Neural cell (in vitro differentiated cells): ENCODE measurements at regions not wholly inside any gene's neighbourhood (a gene's known extent, or its start where the extent isn't known, plus 50 kb on each side); places are given as distances from the start of the nearest gene placed in this dataset.

ENCODE experiments used
- H2AFZ ChIP-seq: fragments of 200-600, 300-800 bp; sonication (generic), shearing (Covaris generic); 2 replicates; pipeline ENCODE4 v1.6.0; 2014; ENCODE audit warnings: low read depth, mild to moderate bottlenecking, antibody characterized with exemption, low read length, moderate library complexity
- H3F3A ChIP-seq: fragments of 200-600 bp; shearing (Covaris generic); 2 replicates; pipeline ENCODE4 v1.6.1; 2016; ENCODE audit warnings: mild to moderate bottlenecking, moderate library complexity, mixed read lengths, antibody characterized with exemption, low read length; ENCODE audit not compliant: insufficient read depth, poor library complexity, severe bottlenecking
- H3K27ac ChIP-seq: fragments of 200-600, 300-800 bp; sonication (generic), shearing (Covaris generic); 2 replicates; pipeline ENCODE4 v1.5.1; 2014; ENCODE audit warnings: mild to moderate bottlenecking, low read length, moderate library complexity
- H3K27me3 ChIP-seq: fragments of 300-800, 200-600 bp; sonication (generic), shearing (Covaris generic); 2 replicates; pipeline ENCODE4 v1.6.0; 2014; ENCODE audit warnings: mild to moderate bottlenecking, low read depth, low read length, moderate library complexity; ENCODE audit not compliant: insufficient read depth
- H3K36me3 ChIP-seq: fragments of 300-800, 200-600 bp; sonication (generic), shearing (Covaris generic); 2 replicates; pipeline ENCODE4 v1.5.1; 2014; ENCODE audit warnings: mild to moderate bottlenecking, antibody characterized with exemption, low read length, moderate library complexity; ENCODE audit not compliant: insufficient read depth
- H3K4me2 ChIP-seq: fragments of 300-800, 200-600 bp; sonication (generic), shearing (Covaris generic); 2 replicates; pipeline ENCODE4 v1.6.0; 2014; ENCODE audit warnings: mild to moderate bottlenecking, low read length
- H3K4me3 ChIP-seq: fragments of 300-800, 200-600 bp; sonication (generic), shearing (Covaris generic); 2 replicates; pipeline ENCODE4 v1.5.1; 2014; ENCODE audit warnings: mild to moderate bottlenecking, low read length, moderate library complexity
- H3K79me2 ChIP-seq: fragments of 200-600 bp; shearing (Covaris generic); replicated peaks from 2 replicates; pipeline ENCODE4 v1.6.0; 2014; ENCODE audit warnings: mild to moderate bottlenecking, low read length, moderate library complexity; ENCODE audit not compliant: insufficient read depth
- H3K9ac ChIP-seq: fragments of 300-800, 200-600 bp; sonication (generic), shearing (Covaris generic); 2 replicates; pipeline ENCODE4 v1.6.1; 2016; ENCODE audit warnings: mild to moderate bottlenecking, low read length, mixed read lengths
- H3K9me2 ChIP-seq: fragments of 200-600 bp; shearing (Covaris generic); 2 replicates; pipeline ENCODE4 v1.6.1; 2016; ENCODE audit warnings: mild to moderate bottlenecking, low read length, mixed read lengths; ENCODE audit not compliant: insufficient read depth
- H3K9me3 ChIP-seq: fragments of 200-600, 300-800 bp; sonication (generic), shearing (Covaris generic); 2 replicates; pipeline ENCODE4 v1.6.1; 2016; ENCODE audit warnings: mild to moderate bottlenecking, mixed run types, low read length, moderate library complexity, mixed read lengths
- H4K20me1 ChIP-seq: fragments of 200-600 bp; shearing (Covaris generic); 2 replicates; pipeline ENCODE4 v1.6.1; 2016; ENCODE audit warnings: mild to moderate bottlenecking, mixed run types; ENCODE audit not compliant: insufficient read depth
- CTCF ChIP-seq: fragments of 450-650 bp; IDR thresholded peaks from 2 replicates; pipeline ENCODE4 v1.5.1; 2014; ENCODE audit warnings: antibody characterized with exemption, mild to moderate bottlenecking, moderate library complexity; ENCODE audit not compliant: poor library complexity, severe bottlenecking
- EP300 ChIP-seq: fragments of 450-650 bp; conservative IDR thresholded peaks from 2 replicates; pipeline ENCODE4 v1.6.1; 2014; ENCODE audit warnings: antibody characterized with exemption, mild to moderate bottlenecking, moderate library complexity; ENCODE audit not compliant: poor library complexity, severe bottlenecking
- EZH2 ChIP-seq: fragments of 200-600, 300-800 bp; shearing (Covaris generic), sonication (generic); IDR thresholded peaks from 2 replicates; pipeline ENCODE4 v1.6.1; 2014; ENCODE audit warnings: antibody characterized with exemption, low read length, borderline replicate concordance, mild to moderate bottlenecking; ENCODE audit not compliant: insufficient read depth, poor library complexity, severe bottlenecking
- MXI1 ChIP-seq: fragments of 450-650 bp; conservative IDR thresholded peaks from 2 replicates; pipeline ENCODE4 v1.6.1; 2014; ENCODE audit warnings: antibody characterized with exemption, mild to moderate bottlenecking; ENCODE audit not compliant: poor library complexity, severe bottlenecking
- POLR2AphosphoS5 ChIP-seq: IDR thresholded peaks from 2 replicates; pipeline ENCODE4 v1.6.1; 2012
- RAD21 ChIP-seq: fragments of 450-650 bp; conservative IDR thresholded peaks from 2 replicates; pipeline ENCODE4 v1.6.1; 2014; ENCODE audit warnings: antibody characterized with exemption, mild to moderate bottlenecking, moderate library complexity
- SMC3 ChIP-seq: fragments of 450-650 bp; conservative IDR thresholded peaks from 2 replicates; pipeline ENCODE4 v1.6.1; 2014; ENCODE audit warnings: antibody characterized with exemption, mild to moderate bottlenecking, moderate library complexity; ENCODE audit not compliant: poor library complexity
- TAF1 ChIP-seq: IDR thresholded peaks from 2 replicates; pipeline ENCODE4 v1.6.1; 2012; ENCODE audit warnings: low read depth
- TF ChIP-seq, protein P1 (sequence below): IDR thresholded peaks from 2 replicates; pipeline ENCODE4 v1.6.1; 2012; ENCODE audit warnings: borderline replicate concordance

- Histone ChIP-seq H3K36me3 (no peaks in the 10 kb centered on the region), H3K4me2 (no peak overlapping the region), H3K9me3 (no peaks in the 10 kb centered on the region), H3K4me3 (no peak overlapping the region), H3F3A (no peaks in the 10 kb centered on the region), H3K9ac (no peak overlapping the region), H3K27ac (no peak overlapping the region), H3K9me2 (no peaks in the 10 kb centered on the region), H4K20me1 (no peaks in the 10 kb centered on the region), H3K27me3 (no peaks in the 10 kb centered on the region), H2AFZ (no peak overlapping the region), H3K79me2 (no peaks in the 10 kb centered on the region)
- no peak for TF ChIP-seq EZH2
- TF ChIP-seq SMC3 = no peak
- TF ChIP-seq CTCF = no peak
- TF ChIP-seq MXI1 = no peak
- TF ChIP-seq EP300 = no peak
- TF ChIP-seq RAD21 = no peak
- TF ChIP-seq TAF1 = no peak
These were observed 112.3 kb upstream of the CST7 start for GRCh38 chr20:24836661-24837299.

DNA sequence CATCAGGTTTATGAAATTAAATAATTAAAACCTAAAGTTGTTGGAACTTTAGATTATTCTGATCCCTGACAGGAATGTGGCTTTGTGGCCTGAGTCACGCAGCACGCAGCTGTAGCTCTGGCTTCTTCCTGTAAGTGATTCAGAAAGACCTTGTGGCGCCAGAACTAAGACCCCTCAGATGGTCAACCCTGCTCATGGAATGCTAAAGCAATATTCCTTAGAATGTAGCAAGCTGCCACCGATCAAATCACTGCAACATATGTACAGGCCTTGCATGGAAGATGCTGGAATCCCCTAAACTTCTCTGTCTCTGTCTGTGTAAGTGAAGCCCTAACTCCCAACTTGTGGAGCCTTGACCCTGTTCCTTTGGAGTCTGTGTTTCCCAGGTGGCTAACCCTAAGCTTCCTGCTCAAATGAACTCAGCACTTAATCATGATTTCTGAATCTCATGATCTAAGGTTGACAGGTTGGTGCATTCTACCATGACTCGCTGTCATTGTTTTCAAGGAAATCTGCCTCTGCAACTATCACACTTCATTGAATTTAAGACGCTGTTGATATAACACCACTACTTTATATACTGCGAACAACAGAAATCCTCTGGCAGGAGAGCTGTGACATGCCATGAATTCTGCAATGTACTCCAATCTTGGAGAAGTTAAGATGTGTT is 111.2 kb upstream of the CST7 start:
- H3K9me2 ChIP-seq = no peaks in the 10 kb centered on the region
- H3F3A ChIP-seq = no peaks in the 10 kb centered on the region
- no peak overlapping the region for H3K27ac ChIP-seq
- no peaks in the 10 kb centered on the region for H3K27me3 ChIP-seq
- no peak overlapping the region for H3K4me3 ChIP-seq
- H3K79me2 ChIP-seq = no peaks in the 10 kb centered on the region
- no peak overlapping the region for H3K9ac ChIP-seq
- H4K20me1 ChIP-seq = no peaks in the 10 kb centered on the region
- no peaks in the 10 kb centered on the region for H3K36me3 ChIP-seq
- no peak overlapping the region for H2AFZ ChIP-seq
- H3K4me2 ChIP-seq = no peak overlapping the region
- peak; percentile 91 for TF ChIP-seq EP300
- TF ChIP-seq MXI1 = no peak
- TF ChIP-seq POLR2AphosphoS5 = peak; percentile 67
- no peaks in the 10 kb centered on the region for H3K9me3 ChIP-seq

DNA sequence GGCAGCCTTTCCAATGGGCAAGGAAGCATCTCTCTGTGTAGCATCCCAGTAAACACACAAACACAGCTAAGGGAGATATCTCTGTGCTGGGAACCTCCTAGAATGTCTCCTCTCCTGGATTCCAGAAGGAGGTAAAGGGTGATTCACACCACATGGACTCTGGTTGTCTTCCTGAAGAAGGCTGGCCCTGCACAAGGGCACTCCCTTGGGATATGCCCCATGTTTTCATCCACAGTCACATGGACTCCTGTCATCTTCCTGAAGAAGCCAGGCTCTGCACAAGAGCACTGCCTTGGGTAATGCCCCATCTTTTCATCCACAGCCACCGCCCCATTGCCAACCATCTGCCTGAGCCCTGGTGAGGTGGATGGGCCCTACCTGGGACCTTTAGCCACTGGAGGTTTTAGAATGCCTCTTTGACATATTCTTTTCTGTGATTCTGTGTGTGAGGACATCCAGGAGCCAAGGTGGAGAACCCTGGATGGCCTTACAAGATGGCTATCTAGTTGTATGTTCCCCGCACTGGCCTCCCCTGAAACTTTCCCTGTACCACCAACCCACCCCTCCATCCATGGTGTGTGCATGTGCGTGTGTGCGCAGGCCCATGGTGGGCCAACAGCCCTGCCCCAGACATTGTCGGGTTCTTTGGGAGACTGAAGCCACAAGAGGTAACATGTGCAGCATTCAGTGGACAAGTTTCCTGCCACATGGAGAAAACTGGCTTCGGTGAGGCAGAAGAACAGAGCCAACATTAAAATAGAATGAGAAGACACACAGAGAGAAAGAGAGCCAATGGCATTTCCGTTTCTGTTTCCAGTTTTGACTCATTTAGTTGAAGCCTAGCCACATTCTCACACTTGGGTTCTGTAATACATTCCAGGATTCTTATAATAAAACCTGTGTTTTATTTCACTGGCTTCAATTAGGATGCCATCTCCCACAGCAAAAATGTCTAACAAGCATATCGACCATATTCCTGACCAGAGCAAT is 110.2 kb upstream of the CST7 start:
- Histone ChIP-seq H3K4me2 (no peak overlapping the region), H3K9me3 (no peaks in the 10 kb centered on the region), H2AFZ (no peak overlapping the region), H3K4me3 (no peak overlapping the region), H3K79me2 (no peaks in the 10 kb centered on the region), H3K36me3 (no peaks in the 10 kb centered on the region), H3F3A (no peaks in the 10 kb centered on the region), H3K9me2 (no peaks in the 10 kb centered on the region), H3K27me3 (no peaks in the 10 kb centered on the region), H3K9ac (no peak overlapping the region), H4K20me1 (no peaks in the 10 kb centered on the region), H3K27ac (no peak overlapping the region)
- no peak for TF ChIP-seq MXI1
- TF ChIP-seq TAF1 = no peak
- TF ChIP-seq RAD21 = no peak
- TF ChIP-seq SMC3 = no peak
- TF ChIP-seq, protein P1, sequence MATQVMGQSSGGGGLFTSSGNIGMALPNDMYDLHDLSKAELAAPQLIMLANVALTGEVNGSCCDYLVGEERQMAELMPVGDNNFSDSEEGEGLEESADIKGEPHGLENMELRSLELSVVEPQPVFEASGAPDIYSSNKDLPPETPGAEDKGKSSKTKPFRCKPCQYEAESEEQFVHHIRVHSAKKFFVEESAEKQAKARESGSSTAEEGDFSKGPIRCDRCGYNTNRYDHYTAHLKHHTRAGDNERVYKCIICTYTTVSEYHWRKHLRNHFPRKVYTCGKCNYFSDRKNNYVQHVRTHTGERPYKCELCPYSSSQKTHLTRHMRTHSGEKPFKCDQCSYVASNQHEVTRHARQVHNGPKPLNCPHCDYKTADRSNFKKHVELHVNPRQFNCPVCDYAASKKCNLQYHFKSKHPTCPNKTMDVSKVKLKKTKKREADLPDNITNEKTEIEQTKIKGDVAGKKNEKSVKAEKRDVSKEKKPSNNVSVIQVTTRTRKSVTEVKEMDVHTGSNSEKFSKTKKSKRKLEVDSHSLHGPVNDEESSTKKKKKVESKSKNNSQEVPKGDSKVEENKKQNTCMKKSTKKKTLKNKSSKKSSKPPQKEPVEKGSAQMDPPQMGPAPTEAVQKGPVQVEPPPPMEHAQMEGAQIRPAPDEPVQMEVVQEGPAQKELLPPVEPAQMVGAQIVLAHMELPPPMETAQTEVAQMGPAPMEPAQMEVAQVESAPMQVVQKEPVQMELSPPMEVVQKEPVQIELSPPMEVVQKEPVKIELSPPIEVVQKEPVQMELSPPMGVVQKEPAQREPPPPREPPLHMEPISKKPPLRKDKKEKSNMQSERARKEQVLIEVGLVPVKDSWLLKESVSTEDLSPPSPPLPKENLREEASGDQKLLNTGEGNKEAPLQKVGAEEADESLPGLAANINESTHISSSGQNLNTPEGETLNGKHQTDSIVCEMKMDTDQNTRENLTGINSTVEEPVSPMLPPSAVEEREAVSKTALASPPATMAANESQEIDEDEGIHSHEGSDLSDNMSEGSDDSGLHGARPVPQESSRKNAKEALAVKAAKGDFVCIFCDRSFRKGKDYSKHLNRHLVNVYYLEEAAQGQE = no peak
- TF ChIP-seq POLR2AphosphoS5 = no peak
- TF ChIP-seq CTCF = no peak
- TF ChIP-seq EP300 = no peak
- no peak for TF ChIP-seq EZH2
